H1 (cell line): ENCODE measurements at regions not wholly inside any gene's neighbourhood (a gene's known extent, or its start where the extent isn't known, plus 50 kb on each side); places are given as distances from the start of the nearest gene placed in this dataset.

Source experiments
- TF ChIP-seq, protein P1 (sequence below): IDR thresholded peaks from 2 replicates; pipeline ENCODE4 v1.6.1; 2011; ENCODE audit warnings: low read length, improper control_type of control experiment

DNA sequence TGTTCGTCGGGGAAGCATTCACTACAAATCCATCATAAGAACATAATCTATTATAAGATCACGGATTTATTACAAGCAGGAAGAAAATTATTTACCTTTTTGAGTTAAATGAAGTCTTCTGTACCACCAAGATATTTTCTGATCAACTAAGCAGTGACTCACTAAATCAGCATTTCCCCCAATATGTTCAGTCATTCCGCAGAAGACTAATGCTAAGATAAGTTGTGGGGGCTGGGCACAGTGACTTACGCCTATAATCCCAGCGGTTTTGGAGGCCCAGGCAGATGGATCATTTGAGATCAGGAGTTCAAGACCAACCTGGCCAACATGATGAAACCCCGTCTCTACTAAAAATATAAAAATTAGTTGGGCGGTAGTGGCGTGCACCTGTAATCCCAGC, 144.2 kb upstream of the EGR2 start (continued):
- TF ChIP-seq, protein P1, sequence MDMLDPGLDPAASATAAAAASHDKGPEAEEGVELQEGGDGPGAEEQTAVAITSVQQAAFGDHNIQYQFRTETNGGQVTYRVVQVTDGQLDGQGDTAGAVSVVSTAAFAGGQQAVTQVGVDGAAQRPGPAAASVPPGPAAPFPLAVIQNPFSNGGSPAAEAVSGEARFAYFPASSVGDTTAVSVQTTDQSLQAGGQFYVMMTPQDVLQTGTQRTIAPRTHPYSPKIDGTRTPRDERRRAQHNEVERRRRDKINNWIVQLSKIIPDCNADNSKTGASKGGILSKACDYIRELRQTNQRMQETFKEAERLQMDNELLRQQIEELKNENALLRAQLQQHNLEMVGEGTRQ = no peak
